Liver (tissue), 7 donors: ENCODE measurements at regions not wholly inside any gene's neighbourhood (a gene's known extent, or its start where the extent isn't known, plus 50 kb on each side); places are given as distances from the start of the nearest gene placed in this dataset.

Experiments used
- DNase-seq: peaks from one replicate; pipeline ENCODE4 v3.0.0-alpha.2; 2017; ENCODE audit warnings: low spot score
- H3K27ac ChIP-seq, 2 donors: one replicate each; pipeline ENCODE4 v1.7.0; 2013; ENCODE audit warnings: inconsistent platforms in 2 of 2, low read length in 2 of 2, control low read depth in 1 of 2, low read depth in 1 of 2, mild to moderate bottlenecking in 1 of 2
- H3K27me3 ChIP-seq, 4 donors: one replicate each; pipeline versions ENCODE4 v1.6.1 to v1.7.0; 2013; ENCODE audit warnings: low read length in 3 of 4, inconsistent platforms in 1 of 4, mild to moderate bottlenecking in 1 of 4, moderate library complexity in 1 of 4; ENCODE audit not compliant: control insufficient read depth in 4 of 4, insufficient read depth in 4 of 4
- H3K36me3 ChIP-seq, 4 donors: one replicate each; pipeline versions ENCODE4 v1.6.1 to v1.7.0; 2013; ENCODE audit warnings: low read length in 3 of 4, mild to moderate bottlenecking in 3 of 4, low read depth in 1 of 4, moderate library complexity in 1 of 4; ENCODE audit not compliant: control insufficient read depth in 4 of 4, insufficient read depth in 3 of 4
- H3K4me1 ChIP-seq, 4 donors: one replicate each; pipeline versions ENCODE4 v1.6.1 to v1.7.0; 2013; ENCODE audit warnings: low read length in 3 of 4, mild to moderate bottlenecking in 3 of 4, moderate library complexity in 1 of 4; ENCODE audit not compliant: control insufficient read depth in 4 of 4, insufficient read depth in 4 of 4
- H3K4me3 ChIP-seq, 3 donors: one replicate each; pipeline versions ENCODE4 v1.6.1 to v1.7.0; 2013; ENCODE audit warnings: low read length in 3 of 3, control low read depth in 1 of 3, low read depth in 1 of 3, mild to moderate bottlenecking in 1 of 3
- H3K9ac ChIP-seq, 2 donors: one replicate each; pipeline ENCODE4 v1.7.0; 2013; ENCODE audit warnings: low read length in 2 of 2, mild to moderate bottlenecking in 2 of 2, moderate library complexity in 2 of 2, control low read depth in 1 of 2, low read depth in 1 of 2
- H3K9me3 ChIP-seq, 4 donors: one replicate each; pipeline versions ENCODE4 v1.6.1 to v1.7.0; 2013; ENCODE audit warnings: low read length in 3 of 4; ENCODE audit not compliant: control insufficient read depth in 4 of 4
- ATF3 ChIP-seq: IDR thresholded peaks from 2 replicates; pipeline ENCODE4 v1.6.1; 2016; ENCODE audit warnings: antibody characterized with exemption
- EGR1 ChIP-seq, 2 donors: IDR thresholded peaks; 2 replicates each; pipeline ENCODE4 v1.6.1; 2016 to 2018; ENCODE audit warnings: antibody characterized with exemption in 2 of 2, low read depth in 2 of 2
- FOXA1 ChIP-seq: IDR thresholded peaks from 2 replicates; pipeline ENCODE4 v1.6.1; 2016; ENCODE audit warnings: antibody characterized with exemption
- FOXA2 ChIP-seq: IDR thresholded peaks from 2 replicates; pipeline ENCODE4 v1.6.1; 2016; ENCODE audit warnings: antibody characterized with exemption
- GABPA ChIP-seq, 2 donors: IDR thresholded peaks in 1 of 2; conservative IDR thresholded peaks in 1 of 2; 2 replicates each; pipeline ENCODE4 v1.6.1; 2016; ENCODE audit warnings: antibody characterized with exemption in 2 of 2, mild to moderate bottlenecking in 1 of 2, moderate library complexity in 1 of 2
- HNF4A ChIP-seq, 2 donors: conservative IDR thresholded peaks; 2 replicates each; pipeline ENCODE4 v1.6.1; 2016; ENCODE audit warnings: antibody characterized with exemption in 2 of 2, mild to moderate bottlenecking in 2 of 2
- HNF4G ChIP-seq: IDR thresholded peaks from 2 replicates; pipeline ENCODE4 v1.6.1; 2016; ENCODE audit warnings: antibody characterized with exemption
- JUND ChIP-seq, 2 donors: IDR thresholded peaks; 2 replicates each; pipeline ENCODE4 v1.6.1; 2016; ENCODE audit warnings: antibody characterized with exemption in 2 of 2
- RAD21 ChIP-seq, 2 donors: IDR thresholded peaks; 2 replicates each; pipeline ENCODE4 v1.6.1; 2016; ENCODE audit warnings: antibody characterized with exemption in 2 of 2, mild to moderate bottlenecking in 2 of 2
- REST ChIP-seq: IDR thresholded peaks from 2 replicates; pipeline ENCODE4 v1.6.1; 2016; ENCODE audit warnings: antibody characterized with exemption, mild to moderate bottlenecking
- RXRA ChIP-seq, 2 donors: IDR thresholded peaks; 2 replicates each; pipeline ENCODE4 v1.6.1; 2017 to 2018; ENCODE audit warnings: antibody characterized with exemption in 2 of 2, mild to moderate bottlenecking in 1 of 2
- SP1 ChIP-seq: IDR thresholded peaks from 2 replicates; pipeline ENCODE4 v1.6.1; 2018; ENCODE audit warnings: antibody characterized with exemption, mild to moderate bottlenecking
- TAF1 ChIP-seq: conservative IDR thresholded peaks from 2 replicates; pipeline ENCODE4 v1.6.1; 2016; ENCODE audit warnings: antibody characterized with exemption, mild to moderate bottlenecking
- YY1 ChIP-seq: IDR thresholded peaks from 2 replicates; pipeline ENCODE4 v1.6.1; 2016; ENCODE audit warnings: antibody characterized with exemption, mild to moderate bottlenecking
- ZBTB33 ChIP-seq: IDR thresholded peaks from 2 replicates; pipeline ENCODE4 v1.6.1; 2016; ENCODE audit warnings: antibody characterized with exemption
- whole genome bisulfite sequencing: extraction: QIAGEN DNeasy Blood & Tissue Kit; methylation state at CpG from one replicate; pipeline ENCODE4 v1.1.7; 2013; 5-methylcytosine and 5-hydroxymethylcytosine counted together
- donor health status: healthy.
- donor health status: healthy.
- donor health status: healthy.
- donor health status: healthy.

GRCh38 chr3:153919773-153920172, 201.4 kb upstream of the ARHGEF26 start:
- 83% methylated on average over 1 of the region's 1 CpG for WGBS
- peaks cover 0 to 4% (median 0%) of the 10 kb centered on the region in 4 donors for H3K27me3 ChIP-seq
- TF ChIP-seq JUND (IDR thresholded peaks at IDR 0.05), result no peak
- TF ChIP-seq REST, result no peak
- TF ChIP-seq ZBTB33, result no peak
- no peak for TF ChIP-seq HNF4G
- TF ChIP-seq TAF1, result no peak
- TF ChIP-seq ATF3, result no peak
- TF ChIP-seq HNF4A (conservative IDR thresholded peaks at IDR 0.05), result no peak
- no peak for TF ChIP-seq YY1
- no peak for TF ChIP-seq SP1
- no peak for TF ChIP-seq FOXA2
- TF ChIP-seq GABPA (IDR thresholded peaks at IDR 0.05 in 1 of 2, conservative IDR thresholded peaks at IDR 0.05 in 1 of 2), result no peak
- TF ChIP-seq RAD21 (IDR thresholded peaks at IDR 0.05), result no peak
- no peak for TF ChIP-seq FOXA1

GRCh38 chr3:153921826-153922225, 199.4 kb upstream of the ARHGEF26 start:
- Histone ChIP-seq H3K9ac (no peak overlapping the region), H3K27me3 (peaks cover 0 to 4% (median 0%) of the 10 kb centered on the region in 4 donors), H3K9me3 (peaks cover 0 to 3% (median 0%) of the 10 kb centered on the region in 4 donors), H3K36me3 (no peaks in the 10 kb centered on the region), H3K4me1 (no peaks in the 10 kb centered on the region), H3K4me3 (no peak overlapping the region), H3K27ac (no peak overlapping the region)
- TF ChIP-seq YY1 (no peak), GABPA (IDR thresholded peaks at IDR 0.05 in 1 of 2, conservative IDR thresholded peaks at IDR 0.05 in 1 of 2) (no peak), FOXA2 (no peak), ZBTB33 (no peak), RXRA (IDR thresholded peaks at IDR 0.05) (no peak), EGR1 (IDR thresholded peaks at IDR 0.05; ENCODE audit: low read depth in 2 of 2) (no peak), ATF3 (no peak)
- DNase-seq, result no peak

More at GRCh38 chr3:153919773-153920172, 201.4 kb upstream of the ARHGEF26 start:
- H3K27ac ChIP-seq, result no peak overlapping the region
- H3K9me3 ChIP-seq, result peaks cover 0 to 3% (median 0%) of the 10 kb centered on the region in 4 donors
- H3K4me1 ChIP-seq, result no peaks in the 10 kb centered on the region
- H3K9ac ChIP-seq, result no peak overlapping the region
- H3K36me3 ChIP-seq, result no peaks in the 10 kb centered on the region
- H3K4me3 ChIP-seq, result no peak overlapping the region
- no peak for DNase-seq
